DOHH2 (cell line): ENCODE measurements at regions not wholly inside any gene's neighbourhood (a gene's known extent, or its start where the extent isn't known, plus 50 kb on each side); places are given as distances from the start of the nearest gene placed in this dataset.

Experiments
- H3F3A ChIP-seq: fragments of 200-600 bp; sonication (generic), shearing (Covaris generic); 2 replicates; pipeline ENCODE4 v1.6.0; 2016; ENCODE audit warnings: antibody characterized with exemption, mild to moderate bottlenecking; ENCODE audit not compliant: control insufficient read depth, insufficient read depth
- H3K27ac ChIP-seq: fragments of 200-600 bp; sonication (generic); 2 replicates; pipeline ENCODE4 v1.5.1; 2014; ENCODE audit warnings: low read depth, mild to moderate bottlenecking, low read length, moderate library complexity
- H3K27me3 ChIP-seq: fragments of 200-600 bp; sonication (generic); 2 replicates; pipeline ENCODE4 v1.6.1; 2014; ENCODE audit warnings: mild to moderate bottlenecking, low read length, mixed read lengths; ENCODE audit not compliant: control insufficient read depth
- H3K36me3 ChIP-seq: fragments of 200-600 bp; sonication (generic); 2 replicates; pipeline ENCODE4 v1.6.1; 2014; ENCODE audit warnings: mild to moderate bottlenecking, low read length, moderate library complexity, mixed read lengths; ENCODE audit not compliant: control insufficient read depth
- H3K4me1 ChIP-seq: fragments of 200-600 bp; sonication (generic); 2 replicates; pipeline ENCODE4 v1.6.1; 2014; ENCODE audit warnings: mild to moderate bottlenecking, low read length, mixed read lengths; ENCODE audit not compliant: control insufficient read depth
- H3K4me2 ChIP-seq: fragments of 200-600 bp; sonication (generic); 2 replicates; pipeline ENCODE4 v1.6.0; 2014; ENCODE audit warnings: mild to moderate bottlenecking, low read length, moderate library complexity
- H3K4me3 ChIP-seq: fragments of 200-600 bp; sonication (generic); 2 replicates; pipeline ENCODE4 v1.5.1; 2014; ENCODE audit warnings: mild to moderate bottlenecking, low read length, mixed read lengths
- H3K79me2 ChIP-seq: fragments of 200-600 bp; sonication (generic); 2 replicates; pipeline ENCODE4 v1.6.1; 2014; ENCODE audit warnings: mild to moderate bottlenecking, low read length, mixed read lengths; ENCODE audit not compliant: control insufficient read depth
- H3K9me2 ChIP-seq: fragments of 200-600 bp; sonication (generic); replicated peaks from 2 replicates; pipeline ENCODE4 v1.6.1; 2014; ENCODE audit warnings: mild to moderate bottlenecking, low read length, mixed read lengths; ENCODE audit not compliant: control insufficient read depth
- H3K9me3 ChIP-seq: fragments of 200-600 bp; sonication (generic); 2 replicates; pipeline ENCODE4 v1.6.1; 2014; ENCODE audit warnings: antibody characterized with exemption, low read length, mixed read lengths; ENCODE audit not compliant: control insufficient read depth, insufficient read depth
- H4K20me1 ChIP-seq: fragments of 200-600 bp; sonication (generic); 2 replicates; pipeline ENCODE4 v1.6.0; 2014; ENCODE audit warnings: low read depth, mild to moderate bottlenecking, antibody characterized with exemption, low read length, moderate library complexity; ENCODE audit not compliant: control insufficient read depth, insufficient read depth
- EZH2phosphoT487 ChIP-seq: fragments of 200-600 bp; sonication (generic); IDR thresholded peaks from 2 replicates; pipeline ENCODE4 v1.6.1; 2017; ENCODE audit warnings: borderline replicate concordance, mild to moderate bottlenecking, antibody characterized with exemption, low read length, moderate library complexity, mixed read lengths
- TF ChIP-seq, protein P1 (sequence below): fragments of 200-600 bp; sonication (generic); IDR thresholded peaks from one replicate; pipeline ENCODE4 v1.5.1; 2014; ENCODE audit warnings: antibody characterized with exemption, mild to moderate bottlenecking, low read depth, low read length; ENCODE audit not compliant: poor library complexity, severe bottlenecking

- no peak overlapping the region for H3K4me2 ChIP-seq
- H3K27ac ChIP-seq = no peak overlapping the region
- TF ChIP-seq, protein P1, sequence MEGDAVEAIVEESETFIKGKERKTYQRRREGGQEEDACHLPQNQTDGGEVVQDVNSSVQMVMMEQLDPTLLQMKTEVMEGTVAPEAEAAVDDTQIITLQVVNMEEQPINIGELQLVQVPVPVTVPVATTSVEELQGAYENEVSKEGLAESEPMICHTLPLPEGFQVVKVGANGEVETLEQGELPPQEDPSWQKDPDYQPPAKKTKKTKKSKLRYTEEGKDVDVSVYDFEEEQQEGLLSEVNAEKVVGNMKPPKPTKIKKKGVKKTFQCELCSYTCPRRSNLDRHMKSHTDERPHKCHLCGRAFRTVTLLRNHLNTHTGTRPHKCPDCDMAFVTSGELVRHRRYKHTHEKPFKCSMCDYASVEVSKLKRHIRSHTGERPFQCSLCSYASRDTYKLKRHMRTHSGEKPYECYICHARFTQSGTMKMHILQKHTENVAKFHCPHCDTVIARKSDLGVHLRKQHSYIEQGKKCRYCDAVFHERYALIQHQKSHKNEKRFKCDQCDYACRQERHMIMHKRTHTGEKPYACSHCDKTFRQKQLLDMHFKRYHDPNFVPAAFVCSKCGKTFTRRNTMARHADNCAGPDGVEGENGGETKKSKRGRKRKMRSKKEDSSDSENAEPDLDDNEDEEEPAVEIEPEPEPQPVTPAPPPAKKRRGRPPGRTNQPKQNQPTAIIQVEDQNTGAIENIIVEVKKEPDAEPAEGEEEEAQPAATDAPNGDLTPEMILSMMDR = peak; percentile 12
- no peak for TF ChIP-seq EZH2phosphoT487
- H3K36me3 ChIP-seq = no peaks in the 10 kb centered on the region
- H3F3A ChIP-seq = no peaks in the 10 kb centered on the region
- H3K4me3 ChIP-seq = no peak overlapping the region
- no peaks in the 10 kb centered on the region for H3K4me1 ChIP-seq
- no peaks in the 10 kb centered on the region for H3K9me3 ChIP-seq
- H4K20me1 ChIP-seq = no peaks in the 10 kb centered on the region
- no peaks in the 10 kb centered on the region for H3K79me2 ChIP-seq
- H3K9me2 ChIP-seq = no peaks in the 10 kb centered on the region
- H3K27me3 ChIP-seq = no peaks in the 10 kb centered on the region; the same call in 1 of the 2 replicates
Observed at GRCh38 chr13:27728271-27728670, 64.0 kb upstream of the GSX1 start.

DNA sequence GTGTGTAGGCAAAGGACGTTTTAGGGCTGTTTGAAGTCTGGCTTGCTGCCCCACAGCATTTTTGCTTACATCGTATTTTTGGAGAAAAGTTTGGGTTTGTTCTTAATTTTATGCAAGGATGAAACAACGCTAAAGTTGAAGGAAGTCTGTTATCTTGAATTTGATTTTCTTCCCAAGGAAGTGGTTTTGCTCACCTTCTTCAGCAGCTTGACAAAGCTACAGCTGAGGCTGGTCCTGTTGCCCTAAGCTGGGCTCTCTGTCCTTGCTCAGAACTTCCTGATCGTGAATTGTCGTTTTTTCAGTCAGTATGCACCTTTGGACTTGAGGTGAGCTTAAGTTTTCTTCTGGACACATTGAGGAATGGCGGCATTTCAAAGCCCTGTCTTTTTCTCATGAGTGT is 62.1 kb upstream of the GSX1 start:
- Histone ChIP-seq H3K79me2 (no peaks in the 10 kb centered on the region), H3K36me3 (no peaks in the 10 kb centered on the region), H3K9me3 (no peaks in the 10 kb centered on the region), H3K27me3 (no peaks in the 10 kb centered on the region; the same call in 1 of the 2 replicates), H3F3A (no peaks in the 10 kb centered on the region), H3K27ac (no peak overlapping the region), H3K4me2 (no peak overlapping the region), H3K9me2 (no peaks in the 10 kb centered on the region), H4K20me1 (no peaks in the 10 kb centered on the region), H3K4me3 (no peak overlapping the region), H3K4me1 (no peaks in the 10 kb centered on the region)
- TF ChIP-seq EZH2phosphoT487 = no peak
- TF ChIP-seq, protein P1 = no peak
